Right lobe of liver (tissue), 6 donors: ENCODE measurements at regions not wholly inside any gene's neighbourhood (a gene's known extent, or its start where the extent isn't known, plus 50 kb on each side); places are given as distances from the start of the nearest gene placed in this dataset.

Source experiments
- ATAC-seq, 4 donors: fragments of 200-7000 bp; cut with Tn5 transposase; one replicate each; pipeline ENCODE4 v1.9.1; 2020; ENCODE audit warnings: mild to moderate bottlenecking in 4 of 4, moderate library complexity in 4 of 4
- DNase-seq, 3 donors: peaks; one replicate each; pipeline ENCODE4 v3.0.0-alpha.2; 2020
- H3K27ac ChIP-seq, 3 donors: fragments of 200-600 bp; one replicate each; pipeline ENCODE4 v1.8.0; 2022
- H3K27me3 ChIP-seq, 2 donors: fragments of 200-600 bp; one replicate each; pipeline ENCODE4 v1.8.0; 2022
- H3K36me3 ChIP-seq, 4 donors: fragments of 200-600 bp; sonication (generic) in 1 of 4; one replicate each; pipeline versions ENCODE4 v1.5.1 to v1.8.0; 2017 to 2022; ENCODE audit warnings: control low read depth in 1 of 4
- H3K4me1 ChIP-seq, 4 donors: fragments of 200-600 bp; sonication (generic) in 1 of 4; one replicate each; pipeline versions ENCODE4 v1.5.1 to v1.8.0; 2017 to 2022; ENCODE audit warnings: control low read depth in 1 of 4
- H3K4me3 ChIP-seq, 3 donors: fragments of 200-600 bp; one replicate each; pipeline ENCODE4 v1.8.0; 2022
- H3K9me3 ChIP-seq, 4 donors: fragments of 200-600 bp; sonication (generic) in 1 of 4; one replicate each; pipeline versions ENCODE4 v1.5.1 to v1.8.0; 2017 to 2022; ENCODE audit warnings: control low read depth in 1 of 4
- POLR2A ChIP-seq: fragments of 450-650 bp; IDR thresholded peaks from one replicate; pipeline ENCODE4 v1.6.1; 2017; ENCODE audit warnings: antibody characterized with exemption, mild to moderate bottlenecking
- WGBS: methylation state at CpG from one replicate; pipeline ENCODE4 v1.1.6; 2018; ENCODE audit warnings: low coverage, low lambda C conversion rate; ENCODE audit not compliant: insufficient coverage; ENCODE audit errors: missing lambda C conversion rate; 5-methylcytosine and 5-hydroxymethylcytosine counted together
- intact Hi-C, 2 donors: fragments of 100-400 bp; cut with DNase I; formaldehyde crosslinking; loops; one replicate each; pipeline versions ENCODE4 v1.11.2 to v1.14.1; 2022
- TF ChIP-seq, protein P1 (sequence below), 4 donors: fragments of 200-600 bp in 3 of 4; fragments of 450-650 bp in 1 of 4; IDR thresholded peaks; one replicate each; pipeline versions ENCODE4 v1.5.1 to v1.8.0; 2016 to 2022; ENCODE audit warnings: antibody characterized with exemption in 4 of 4, mild to moderate bottlenecking in 2 of 4
- donor health status: DM: no; HTN: yes; CAD: no.
- donor health status: DM: no; HTN: no; CAD: no.
- donor health status: DM: no; HTN: no; CAD: no.
- donor health status: DM: no; HTN: yes; CAD: no.
- donor health status: DM: no; HTN: yes; CAD: no.

- TF ChIP-seq, protein P1, sequence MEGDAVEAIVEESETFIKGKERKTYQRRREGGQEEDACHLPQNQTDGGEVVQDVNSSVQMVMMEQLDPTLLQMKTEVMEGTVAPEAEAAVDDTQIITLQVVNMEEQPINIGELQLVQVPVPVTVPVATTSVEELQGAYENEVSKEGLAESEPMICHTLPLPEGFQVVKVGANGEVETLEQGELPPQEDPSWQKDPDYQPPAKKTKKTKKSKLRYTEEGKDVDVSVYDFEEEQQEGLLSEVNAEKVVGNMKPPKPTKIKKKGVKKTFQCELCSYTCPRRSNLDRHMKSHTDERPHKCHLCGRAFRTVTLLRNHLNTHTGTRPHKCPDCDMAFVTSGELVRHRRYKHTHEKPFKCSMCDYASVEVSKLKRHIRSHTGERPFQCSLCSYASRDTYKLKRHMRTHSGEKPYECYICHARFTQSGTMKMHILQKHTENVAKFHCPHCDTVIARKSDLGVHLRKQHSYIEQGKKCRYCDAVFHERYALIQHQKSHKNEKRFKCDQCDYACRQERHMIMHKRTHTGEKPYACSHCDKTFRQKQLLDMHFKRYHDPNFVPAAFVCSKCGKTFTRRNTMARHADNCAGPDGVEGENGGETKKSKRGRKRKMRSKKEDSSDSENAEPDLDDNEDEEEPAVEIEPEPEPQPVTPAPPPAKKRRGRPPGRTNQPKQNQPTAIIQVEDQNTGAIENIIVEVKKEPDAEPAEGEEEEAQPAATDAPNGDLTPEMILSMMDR (IDR thresholded peaks at IDR 0.05), result no peak
- TF ChIP-seq POLR2A, result no peak
- intact Hi-C loops, result no loop called here
- ATAC-seq, result no peak
These were observed 266.2 kb downstream of the ZEB2 start for GRCh38 chr2:144253743-144254142.

GRCh38 chr2:144252694-144253093, 267.2 kb downstream of the ZEB2 start:
- 100% methylated on average over 1 of the region's 1 CpG for WGBS
- no peak overlapping the region for H3K27ac ChIP-seq
- no peak overlapping the region for H3K4me3 ChIP-seq
- ATAC-seq, result no peak
- H3K27me3 ChIP-seq, result no peaks in the 10 kb centered on the region
- intact Hi-C loops, result no loop called here
- TF ChIP-seq POLR2A, result no peak
- TF ChIP-seq, protein P1 (IDR thresholded peaks at IDR 0.05), result no peak
- H3K4me1 ChIP-seq, result no peaks in the 10 kb centered on the region
- no peaks in the 10 kb centered on the region for H3K36me3 ChIP-seq
- H3K9me3 ChIP-seq, result no peaks in the 10 kb centered on the region
- no peak for DNase-seq

More at GRCh38 chr2:144253743-144254142, 266.2 kb downstream of the ZEB2 start:
- H3K4me1 ChIP-seq, result no peaks in the 10 kb centered on the region
- WGBS, result 100% methylated on average over 2 of the region's 4 CpGs
- no peak overlapping the region for H3K27ac ChIP-seq
- H3K9me3 ChIP-seq, result no peaks in the 10 kb centered on the region
- H3K4me3 ChIP-seq, result no peak overlapping the region
- H3K27me3 ChIP-seq, result no peaks in the 10 kb centered on the region
- DNase-seq, result no peak
- H3K36me3 ChIP-seq, result no peaks in the 10 kb centered on the region

- no peaks in the 10 kb centered on the region for H3K9me3 ChIP-seq
- 65% methylated on average over 4 of the region's 4 CpGs for WGBS
- TF ChIP-seq, protein P1 (IDR thresholded peaks at IDR 0.05), result no peak
- TF ChIP-seq POLR2A, result no peak
- H3K4me1 ChIP-seq, result no peaks in the 10 kb centered on the region
- no peaks in the 10 kb centered on the region for H3K27me3 ChIP-seq
- DNase-seq (no peak), ATAC-seq (no peak)
- H3K4me3 ChIP-seq, result no peak overlapping the region
- intact Hi-C loops, result no loop called here
- H3K27ac ChIP-seq, result no peak overlapping the region
- no peaks in the 10 kb centered on the region for H3K36me3 ChIP-seq
These were observed 270.8 kb downstream of the ZEB2 start for GRCh38 chr2:144249035-144249637.

DNA sequence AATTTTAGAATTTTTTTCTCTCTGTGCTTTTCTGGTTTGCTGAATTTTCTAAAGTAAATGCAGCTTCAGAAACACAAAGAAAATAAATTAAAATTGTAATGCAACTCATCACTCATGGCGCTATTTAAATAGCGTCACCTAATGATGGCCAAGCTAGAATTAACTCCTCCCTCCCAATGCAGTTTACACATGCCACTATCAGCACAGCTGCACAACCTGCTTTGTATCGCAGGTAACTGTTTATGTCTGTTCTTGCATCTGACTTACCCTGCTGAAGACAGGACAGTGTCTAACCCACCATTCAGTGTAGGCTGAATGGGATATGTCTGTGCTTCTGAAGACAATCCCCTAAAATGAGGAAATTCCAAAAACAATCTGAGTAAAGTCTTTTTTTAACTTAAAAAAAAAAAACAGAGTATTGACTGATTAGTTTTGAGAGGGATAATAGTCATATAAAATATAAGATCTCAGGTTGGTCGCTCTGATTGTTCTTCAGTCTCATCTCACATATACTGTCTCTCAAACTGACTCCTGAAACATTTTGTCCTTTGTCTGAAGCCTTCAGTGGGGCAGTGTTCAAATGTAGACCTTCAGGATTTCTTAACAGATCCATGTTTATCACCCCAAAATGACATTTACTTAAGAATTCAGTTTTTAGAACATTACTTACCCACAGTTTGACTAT, 271.4 kb downstream of the ZEB2 start:
- Histone ChIP-seq H3K4me1 (no peaks in the 10 kb centered on the region), H3K4me3 (no peak overlapping the region), H3K9me3 (no peaks in the 10 kb centered on the region), H3K27ac (no peak overlapping the region), H3K27me3 (no peaks in the 10 kb centered on the region), H3K36me3 (no peaks in the 10 kb centered on the region)
- no peak for ATAC-seq
- intact Hi-C loops, result no loop called here
- no peak for TF ChIP-seq POLR2A
- TF ChIP-seq, protein P1 (IDR thresholded peaks at IDR 0.05), result no peak
- no peak for DNase-seq
- WGBS, result 98% methylated on average over 4 of the region's 4 CpGs
